ENCODE measurements at regions not wholly inside any gene's neighbourhood (a gene's known extent, or its start where the extent isn't known, plus 50 kb on each side); places are given as distances from the start of the nearest gene placed in this dataset.

GRCh38 chr2:221689140-221689539 lies 117.0 kb upstream of the EPHA4 start:
- Histone ChIP-seq H3K36me3 (ENCODE audit: control insufficient read depth, insufficient read depth, low read length) (no peaks in the 10 kb centered on the region), H3K9me3 (ENCODE audit: control insufficient read depth, low read length) (no peaks in the 10 kb centered on the region), H2AFZ (no peak overlapping the region), H3K4me3 (ENCODE audit: low read depth, low read length) (no peak overlapping the region), H3K27ac (no peak overlapping the region), H3K79me2 (no peaks in the 10 kb centered on the region), H3K9ac (no peak overlapping the region), H3K27me3 (ENCODE audit: control insufficient read depth, insufficient read depth, low read length) (no peaks in the 10 kb centered on the region), H3K4me2 (ENCODE audit: low read length) (no peak overlapping the region), H3K4me1 (no peaks in the 10 kb centered on the region)
- no peak for TF ChIP-seq CTCF (IDR thresholded peaks at IDR 0.05)

GRCh38 chr2:221680548-221680947 lies 108.4 kb upstream of the EPHA4 start:
- Histone ChIP-seq H3K36me3 (ENCODE audit: control insufficient read depth, insufficient read depth, low read length) (no peaks in the 10 kb centered on the region), H3K4me2 (ENCODE audit: low read length) (no peak overlapping the region), H3K79me2 (no peaks in the 10 kb centered on the region), H3K27ac (no peak overlapping the region), H3K4me1 (no peaks in the 10 kb centered on the region), H3K27me3 (ENCODE audit: control insufficient read depth, insufficient read depth, low read length) (no peaks in the 10 kb centered on the region), H3K4me3 (ENCODE audit: low read depth, low read length) (no peak overlapping the region), H3K9me3 (ENCODE audit: control insufficient read depth, low read length) (no peaks in the 10 kb centered on the region), H2AFZ (no peak overlapping the region), H3K9ac (no peak overlapping the region)
- no peak for TF ChIP-seq CTCF (IDR thresholded peaks at IDR 0.05)

- H3K9ac ChIP-seq: no peak overlapping the region
- no peaks in the 10 kb centered on the region for H3K27me3 ChIP-seq (ENCODE audit: control insufficient read depth, insufficient read depth, low read length)
- no peaks in the 10 kb centered on the region for H3K4me1 ChIP-seq
- no peak overlapping the region for H3K4me2 ChIP-seq (ENCODE audit: low read length)
- no peaks in the 10 kb centered on the region for H3K79me2 ChIP-seq
- H3K4me3 ChIP-seq (ENCODE audit: low read depth, low read length): no peak overlapping the region
- no peak for TF ChIP-seq CTCF (IDR thresholded peaks at IDR 0.05)
- no peaks in the 10 kb centered on the region for H3K36me3 ChIP-seq (ENCODE audit: control insufficient read depth, insufficient read depth, low read length)
- H3K27ac ChIP-seq: no peak overlapping the region
- H3K9me3 ChIP-seq (ENCODE audit: control insufficient read depth, low read length): no peaks in the 10 kb centered on the region
- no peak overlapping the region for H2AFZ ChIP-seq
These were observed 105.6 kb upstream of the EPHA4 start for GRCh38 chr2:221677688-221678087.

- Histone ChIP-seq H3K4me2 (ENCODE audit: low read length) (no peak overlapping the region), H2AFZ (no peak overlapping the region), H3K9me3 (ENCODE audit: control insufficient read depth, low read length) (no peaks in the 10 kb centered on the region), H3K9ac (no peak overlapping the region), H3K36me3 (ENCODE audit: control insufficient read depth, insufficient read depth, low read length) (no peaks in the 10 kb centered on the region), H3K27me3 (ENCODE audit: control insufficient read depth, insufficient read depth, low read length) (no peaks in the 10 kb centered on the region), H3K4me3 (ENCODE audit: low read depth, low read length) (no peak overlapping the region), H3K79me2 (no peaks in the 10 kb centered on the region), H3K4me1 (no peaks in the 10 kb centered on the region), H3K27ac (no peak overlapping the region)
- TF ChIP-seq CTCF (IDR thresholded peaks at IDR 0.05): no peak
These were observed 104.6 kb upstream of the EPHA4 start for GRCh38 chr2:221676566-221677172.

- H3K36me3 ChIP-seq (ENCODE audit: control insufficient read depth, insufficient read depth, low read length): no peaks in the 10 kb centered on the region
- H3K4me3 ChIP-seq (ENCODE audit: low read depth, low read length): no peak overlapping the region
- H3K79me2 ChIP-seq: no peaks in the 10 kb centered on the region
- H3K27ac ChIP-seq: no peak overlapping the region
- TF ChIP-seq CTCF (IDR thresholded peaks at IDR 0.05): no peak
- no peaks in the 10 kb centered on the region for H3K9me3 ChIP-seq (ENCODE audit: control insufficient read depth, low read length)
- H3K27me3 ChIP-seq (ENCODE audit: control insufficient read depth, insufficient read depth, low read length): no peaks in the 10 kb centered on the region
- no peak overlapping the region for H2AFZ ChIP-seq
- no peak overlapping the region for H3K4me2 ChIP-seq (ENCODE audit: low read length)
- no peak overlapping the region for H3K9ac ChIP-seq
- no peaks in the 10 kb centered on the region for H3K4me1 ChIP-seq
These were observed 103.3 kb upstream of the EPHA4 start for GRCh38 chr2:221675201-221675908.
